GM23248 (cell line): ENCODE measurements at regions not wholly inside any gene's neighbourhood (a gene's known extent, or its start where the extent isn't known, plus 50 kb on each side); places are given as distances from the start of the nearest gene placed in this dataset.

Experiments
- DNase-seq: peaks from one replicate; pipeline ENCODE4 v3.0.0-alpha.2; 2015
- H2AFZ ChIP-seq: fragments of 200-600 bp; sonication (generic); 2 replicates; pipeline ENCODE4 v1.6.1; 2016; ENCODE audit warnings: antibody characterized with exemption
- H3F3A ChIP-seq: fragments of 200-600 bp; sonication (generic); 2 replicates; pipeline ENCODE4 v1.6.1; 2016; ENCODE audit warnings: mild to moderate bottlenecking, antibody characterized with exemption, mixed run types; ENCODE audit not compliant: insufficient read depth
- H3K27ac ChIP-seq: fragments of 200-600 bp; sonication (generic); 2 replicates; pipeline ENCODE4 v1.5.1; 2016; ENCODE audit warnings: mild to moderate bottlenecking
- H3K27me3 ChIP-seq: fragments of 200-600 bp; sonication (generic); replicated peaks from 2 replicates; pipeline ENCODE4 v1.6.1; 2016; ENCODE audit warnings: mild to moderate bottlenecking; ENCODE audit not compliant: insufficient read depth
- H3K36me3 ChIP-seq: fragments of 200-600 bp; sonication (generic); 2 replicates; pipeline ENCODE4 v1.6.1; 2016; ENCODE audit warnings: low read depth, mild to moderate bottlenecking
- H3K4me1 ChIP-seq: fragments of 200-600 bp; sonication (generic); 2 replicates; pipeline ENCODE4 v1.6.1; 2016; ENCODE audit warnings: mild to moderate bottlenecking; ENCODE audit not compliant: insufficient read depth
- H3K4me2 ChIP-seq: fragments of 200-600 bp; sonication (generic); one replicate; pipeline ENCODE4 v1.6.1; 2016; ENCODE audit warnings: mild to moderate bottlenecking; ENCODE audit not compliant: unreplicated experiment
- H3K4me3 ChIP-seq: fragments of 200-600 bp; sonication (generic); 2 replicates; pipeline ENCODE4 v1.5.1; 2016; ENCODE audit warnings: mild to moderate bottlenecking
- H3K79me2 ChIP-seq: fragments of 200-600 bp; sonication (generic); 2 replicates; pipeline ENCODE4 v1.6.1; 2016; ENCODE audit warnings: mild to moderate bottlenecking; ENCODE audit not compliant: insufficient read depth
- H3K9ac ChIP-seq: fragments of 200-600 bp; sonication (generic); 2 replicates; pipeline ENCODE4 v1.6.1; 2016; ENCODE audit warnings: mild to moderate bottlenecking
- H3K9me2 ChIP-seq: fragments of 200-600 bp; sonication (generic); 2 replicates; pipeline ENCODE4 v1.6.1; 2016; ENCODE audit warnings: mixed run types, mild to moderate bottlenecking, moderate library complexity; ENCODE audit not compliant: insufficient read depth
- H3K9me3 ChIP-seq: fragments of 200-600 bp; sonication (generic); one replicate; pipeline ENCODE4 v1.6.1; 2017; ENCODE audit warnings: low read depth
- H4K20me1 ChIP-seq: fragments of 200-600 bp; sonication (generic); 2 replicates; pipeline ENCODE4 v1.6.0; 2016; ENCODE audit not compliant: insufficient read depth
- EZH2 ChIP-seq: fragments of 200-600 bp; sonication (generic); IDR thresholded peaks from 2 replicates; pipeline ENCODE4 v1.6.1; 2018; ENCODE audit warnings: antibody characterized with exemption, mild to moderate bottlenecking; ENCODE audit not compliant: insufficient read depth, poor library complexity, severe bottlenecking
- EZH2phosphoT487 ChIP-seq: fragments of 200-600 bp; sonication (generic); IDR thresholded peaks from 2 replicates; pipeline ENCODE4 v1.6.1; 2018; ENCODE audit warnings: antibody characterized with exemption, moderate library complexity, mild to moderate bottlenecking, low read depth; ENCODE audit not compliant: insufficient read depth
- WGBS, 2 experiments: methylation state at CpG; one replicate each; pipeline ENCODE4 v1.1.6; 2015 to 2017; ENCODE audit warnings: low lambda C conversion rate in 2 of 2, low coverage in 1 of 2; ENCODE audit errors: missing lambda C conversion rate in 2 of 2; 5-methylcytosine and 5-hydroxymethylcytosine counted together
- in situ Hi-C: fragments of 300-500 bp; cut with MboI; formaldehyde crosslinking; loops from 2 replicates; pipeline ENCODE4 v1.15.0; 2020

DNA sequence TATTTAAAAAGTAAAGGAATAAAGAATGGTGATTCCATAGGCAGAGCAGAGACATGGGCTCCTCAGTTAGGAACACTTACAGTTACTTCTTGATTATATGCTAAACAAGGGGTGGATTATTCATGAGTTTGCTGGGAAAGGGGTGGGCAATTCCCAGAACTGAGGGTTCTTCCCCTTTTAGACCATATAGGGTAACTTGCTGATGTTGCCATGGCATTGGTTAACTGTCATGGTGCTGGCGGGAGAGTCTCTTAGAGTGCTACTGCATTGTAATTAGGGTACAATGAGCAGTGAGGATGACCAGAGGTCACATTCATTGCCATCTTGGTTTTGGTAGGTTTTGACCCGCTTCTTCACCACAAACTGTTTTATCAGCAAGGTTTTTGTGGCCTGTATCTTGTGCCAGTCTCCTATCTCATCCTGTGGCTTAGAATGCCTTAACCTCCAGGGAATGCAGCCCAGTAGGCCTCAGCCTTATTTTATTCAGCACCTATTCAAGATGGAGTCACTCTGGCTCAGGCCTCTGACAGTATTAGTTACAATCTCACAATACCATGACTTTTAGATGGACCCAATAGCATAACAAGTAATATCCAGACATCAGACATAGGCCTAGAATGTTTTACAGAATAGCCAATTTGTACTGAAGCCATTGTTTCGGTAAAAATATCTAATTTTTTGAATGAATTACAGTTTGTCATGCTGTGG, 106.8 kb downstream of the ZBTB18 start:
- in situ Hi-C loops = no loop called here
- no peak for DNase-seq
- Histone ChIP-seq H3K9ac (no peak overlapping the region), H3K79me2 (no peaks in the 10 kb centered on the region), H3K27me3 (no peaks in the 10 kb centered on the region), H3K4me2 (no peak overlapping the region), H3K4me1 (peaks cover 4% of the 10 kb centered on the region), H4K20me1 (no peaks in the 10 kb centered on the region), H2AFZ (no peak overlapping the region), H3K9me3 (no peaks in the 10 kb centered on the region), H3K9me2 (no peaks in the 10 kb centered on the region), H3K27ac (no peak overlapping the region), H3K36me3 (no peaks in the 10 kb centered on the region), H3F3A (peaks cover 4% of the 10 kb centered on the region), H3K4me3 (no peak overlapping the region)
- no peak for TF ChIP-seq EZH2
- no peak for TF ChIP-seq EZH2phosphoT487
- 85 to 90% methylated on average over 3 of the region's 3 CpGs for WGBS, 2 experiments

DNA sequence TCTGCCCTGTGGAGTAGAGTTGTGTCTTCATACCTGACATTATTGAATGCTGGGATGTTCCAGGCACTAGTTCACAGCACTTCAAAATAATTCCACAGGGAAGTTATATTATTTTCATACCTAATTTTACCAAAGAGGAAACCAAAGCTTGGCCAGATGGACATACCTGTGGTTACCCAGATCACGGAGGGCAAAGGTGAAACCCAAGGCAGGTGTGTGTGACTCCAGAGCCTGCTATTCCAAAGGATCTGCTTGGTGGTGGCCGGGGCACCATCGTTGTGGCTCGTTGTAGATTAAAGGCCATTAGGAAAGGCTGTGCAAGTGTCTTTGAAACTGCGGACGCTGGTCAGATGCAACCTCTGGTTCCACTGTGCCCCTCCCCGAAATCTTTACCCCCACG, 108.6 kb downstream of the ZBTB18 start:
- Histone ChIP-seq H3K9ac (no peak overlapping the region), H3K79me2 (no peaks in the 10 kb centered on the region), H3K27ac (no peak overlapping the region), H2AFZ (no peak overlapping the region), H3K36me3 (no peaks in the 10 kb centered on the region), H3K4me2 (no peak overlapping the region), H4K20me1 (no peaks in the 10 kb centered on the region), H3K4me1 (peaks cover 20% of the 10 kb centered on the region), H3F3A (peaks cover 20% of the 10 kb centered on the region), H3K9me3 (no peaks in the 10 kb centered on the region), H3K27me3 (no peaks in the 10 kb centered on the region), H3K9me2 (no peaks in the 10 kb centered on the region), H3K4me3 (no peak overlapping the region)
- no peak for TF ChIP-seq EZH2phosphoT487
- TF ChIP-seq EZH2 = no peak
- in situ Hi-C loops = no loop called here
- DNase-seq = no peak
- WGBS, 2 experiments = 65 to 73% methylated on average over 8 of the region's 8 CpGs

DNA sequence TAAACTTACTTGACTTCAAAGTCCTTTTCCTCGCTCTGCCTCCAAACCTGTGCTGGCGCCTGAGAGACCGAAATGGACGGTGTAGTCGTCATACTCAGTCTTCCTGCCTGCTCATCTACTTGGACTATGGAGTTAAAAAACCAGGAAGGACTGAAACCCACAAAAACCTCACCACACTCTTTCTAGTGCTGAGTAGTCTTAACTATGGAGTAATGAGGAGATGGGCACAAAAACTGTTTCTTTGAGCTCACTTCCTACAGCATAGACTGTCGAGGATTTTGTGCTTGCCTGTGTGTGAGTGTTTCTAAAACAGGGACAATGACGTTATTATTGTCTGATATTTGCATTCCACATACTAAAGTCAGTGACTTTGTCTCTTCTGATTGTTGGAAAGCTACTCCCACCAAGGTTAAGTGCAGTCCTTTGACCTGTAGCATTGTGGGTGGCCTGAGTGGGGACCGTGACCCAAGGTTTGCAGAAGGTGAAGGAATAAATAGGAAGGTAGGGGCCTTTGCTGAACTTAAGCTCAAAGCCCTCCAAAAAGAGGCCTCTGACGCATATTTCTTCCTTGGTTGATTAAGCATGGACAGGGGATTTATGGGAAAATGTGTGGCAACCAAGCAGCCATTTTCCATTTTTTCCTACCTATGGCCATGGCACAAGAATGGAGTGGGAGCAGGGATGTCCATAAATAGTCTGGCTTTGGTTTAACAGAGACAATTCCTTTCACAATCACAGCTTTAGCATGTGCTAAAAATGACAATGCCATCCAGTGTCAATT, 109.6 kb downstream of the ZBTB18 start:
- H3K4me2 ChIP-seq = no peak overlapping the region
- in situ Hi-C loops = no loop called here
- H3K9me3 ChIP-seq = no peaks in the 10 kb centered on the region
- DNase-seq = no peak
- H3K4me1 ChIP-seq = peaks cover 21% of the 10 kb centered on the region
- no peaks in the 10 kb centered on the region for H3K27me3 ChIP-seq
- H3K9ac ChIP-seq = no peak overlapping the region
- H3K36me3 ChIP-seq = no peaks in the 10 kb centered on the region
- H3K9me2 ChIP-seq = no peaks in the 10 kb centered on the region
- WGBS, 2 experiments = 90% methylated on average over 9 of the region's 9 CpGs
- H2AFZ ChIP-seq = no peak overlapping the region
- H3K4me3 ChIP-seq = no peak overlapping the region
- peaks cover 21% of the 10 kb centered on the region for H3F3A ChIP-seq
- H3K79me2 ChIP-seq = no peaks in the 10 kb centered on the region
- no peak overlapping the region for H3K27ac ChIP-seq
- H4K20me1 ChIP-seq = no peaks in the 10 kb centered on the region
- TF ChIP-seq EZH2phosphoT487 = no peak
- TF ChIP-seq EZH2 = no peak

DNA sequence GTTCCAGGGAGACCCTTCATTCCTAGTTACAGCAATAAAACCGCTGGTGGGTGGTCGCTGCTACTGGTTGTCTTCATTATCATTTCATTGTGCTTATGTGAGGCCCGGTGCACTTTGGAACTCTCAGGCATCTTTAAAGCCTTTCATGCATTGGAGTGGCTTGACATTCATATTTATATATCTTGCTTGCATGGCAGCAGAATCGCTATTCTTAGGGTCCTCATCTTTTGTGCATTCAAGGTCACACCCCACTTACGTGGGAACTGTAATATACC, 110.1 kb downstream of the ZBTB18 start:
- no peak overlapping the region for H3K27ac ChIP-seq
- in situ Hi-C loops = no loop called here
- H3K27me3 ChIP-seq = no peaks in the 10 kb centered on the region
- no peak for DNase-seq
- TF ChIP-seq EZH2phosphoT487 (no peak), EZH2 (no peak)
- H3K4me3 ChIP-seq = no peak overlapping the region
- H3K36me3 ChIP-seq = no peaks in the 10 kb centered on the region
- peaks cover 21% of the 10 kb centered on the region for H3K4me1 ChIP-seq
- H3K79me2 ChIP-seq = no peaks in the 10 kb centered on the region
- no peak overlapping the region for H3K9ac ChIP-seq
- no peaks in the 10 kb centered on the region for H4K20me1 ChIP-seq
- H3K4me2 ChIP-seq = no peak overlapping the region
- H3K9me3 ChIP-seq = no peaks in the 10 kb centered on the region
- H3F3A ChIP-seq = peaks cover 21% of the 10 kb centered on the region
- no peaks in the 10 kb centered on the region for H3K9me2 ChIP-seq
- WGBS, 2 experiments = 66 to 69% methylated on average over 5 of the region's 5 CpGs
- no peak overlapping the region for H2AFZ ChIP-seq
